Naive B cell (primary cell): ENCODE measurements at regions not wholly inside any gene's neighbourhood (a gene's known extent, or its start where the extent isn't known, plus 50 kb on each side); places are given as distances from the start of the nearest gene placed in this dataset.

Source experiments
- ATAC-seq, 2 donors: fragments of 150-1000 bp; cut with Tn5 transposase; 2 replicates each; pipeline ENCODE4 v1.10.0; 2021; ENCODE audit warnings: low read depth in 2 of 2, mild to moderate bottlenecking in 2 of 2, moderate library complexity in 2 of 2
- DNase-seq: peaks from one replicate; pipeline ENCODE4 v3.0.0; 2022
- H3K27ac Mint-ChIP-seq, 6 donors: one replicate each; pipeline ENCODE4 v1.8.0; 2020 to 2022; ENCODE audit warnings: mild to moderate bottlenecking in 6 of 6, mixed read lengths in 6 of 6, moderate library complexity in 5 of 6, inconsistent platforms in 2 of 6
- H3K27me3 Mint-ChIP-seq, 3 donors: one replicate each; pipeline ENCODE4 v1.8.0; 2021 to 2022; ENCODE audit warnings: mixed read lengths in 3 of 3, mild to moderate bottlenecking in 1 of 3
- H3K36me3 Mint-ChIP-seq, 2 donors: one replicate each; pipeline ENCODE4 v1.8.0; 2020 to 2022; ENCODE audit warnings: mixed read lengths in 2 of 2, inconsistent platforms in 1 of 2, mild to moderate bottlenecking in 1 of 2
- H3K4me1 Mint-ChIP-seq, 3 donors: one replicate each; pipeline ENCODE4 v1.8.0; 2020 to 2022; ENCODE audit warnings: mixed read lengths in 3 of 3, inconsistent platforms in 1 of 3, mild to moderate bottlenecking in 1 of 3, moderate library complexity in 1 of 3
- H3K4me3 Mint-ChIP-seq, 8 donors: one replicate each; pipeline ENCODE4 v1.8.0; 2020 to 2022; ENCODE audit warnings: mild to moderate bottlenecking in 8 of 8, mixed read lengths in 8 of 8, moderate library complexity in 8 of 8, inconsistent platforms in 2 of 8
- H3K9me3 Mint-ChIP-seq, 7 donors: one replicate each; pipeline ENCODE4 v1.8.0; 2020 to 2022; ENCODE audit warnings: mixed read lengths in 7 of 7, mild to moderate bottlenecking in 5 of 7, inconsistent platforms in 2 of 7, moderate library complexity in 1 of 7

DNA sequence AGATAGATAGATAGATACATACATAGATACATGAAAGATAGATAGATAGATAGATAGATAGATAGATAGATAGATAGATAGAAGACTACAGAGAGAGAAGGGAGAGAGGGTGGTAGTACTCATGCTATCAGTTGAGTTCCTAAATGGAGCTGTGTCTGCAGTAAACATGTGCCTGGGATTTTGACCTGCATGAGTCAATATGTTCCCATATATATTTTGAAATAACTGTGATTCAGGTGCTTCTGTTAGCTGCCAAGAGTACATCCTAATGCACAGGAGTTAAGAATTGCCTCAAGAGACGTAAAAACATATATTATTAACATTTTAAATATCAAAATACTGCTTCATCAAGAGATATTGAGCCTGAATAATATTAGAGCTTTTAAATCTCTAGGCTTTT, 379.4 kb downstream of the GRXCR1 start:
- H3K27me3 Mint-ChIP-seq: no peaks in the 10 kb centered on the region
- H3K9me3 Mint-ChIP-seq: peaks cover 0 to 7% (median 2%) of the 10 kb centered on the region in 7 donors
- no peaks in the 10 kb centered on the region for H3K36me3 Mint-ChIP-seq
- no peaks in the 10 kb centered on the region for H3K4me1 Mint-ChIP-seq
- ATAC-seq: no peak
- no peak overlapping the region for H3K27ac Mint-ChIP-seq
- H3K4me3 Mint-ChIP-seq: no peak overlapping the region
- no peak for DNase-seq

- no peak for DNase-seq
- no peak for ATAC-seq
- Mint-ChIP-seq H3K27me3 (no peaks in the 10 kb centered on the region), H3K9me3 (peaks cover 0 to 5% (median 0%) of the 10 kb centered on the region in 7 donors), H3K4me1 (no peaks in the 10 kb centered on the region), H3K4me3 (no peak overlapping the region), H3K36me3 (no peaks in the 10 kb centered on the region), H3K27ac (no peak overlapping the region)
Observed at GRCh38 chr4:43274376-43274775, 381.9 kb downstream of the GRXCR1 start.

DNA sequence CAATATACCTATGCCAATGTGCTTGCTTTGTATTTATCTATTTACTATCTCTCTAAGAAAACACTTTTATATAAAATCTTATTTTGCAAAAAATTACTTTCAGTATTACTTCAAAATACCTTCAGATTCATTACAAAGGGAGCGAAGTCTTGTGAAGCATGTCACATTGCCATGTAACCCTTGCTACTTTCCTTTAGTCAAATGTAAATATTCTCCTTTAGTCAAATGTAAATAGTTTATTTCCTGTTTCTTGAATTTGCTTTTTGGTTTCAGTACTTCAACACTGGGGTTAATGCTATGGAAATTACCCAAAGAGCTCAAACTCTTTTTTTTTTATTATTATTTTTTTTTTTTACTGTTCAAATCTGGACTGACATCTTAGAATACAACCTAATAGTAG, 383.3 kb downstream of the GRXCR1 start:
- Mint-ChIP-seq H3K4me1 (no peaks in the 10 kb centered on the region), H3K27ac (no peak overlapping the region), H3K36me3 (no peaks in the 10 kb centered on the region), H3K9me3 (peaks cover 0 to 5% (median 0%) of the 10 kb centered on the region in 7 donors), H3K4me3 (no peak overlapping the region), H3K27me3 (no peaks in the 10 kb centered on the region)
- DNase-seq (no peak), ATAC-seq (no peak)

DNA sequence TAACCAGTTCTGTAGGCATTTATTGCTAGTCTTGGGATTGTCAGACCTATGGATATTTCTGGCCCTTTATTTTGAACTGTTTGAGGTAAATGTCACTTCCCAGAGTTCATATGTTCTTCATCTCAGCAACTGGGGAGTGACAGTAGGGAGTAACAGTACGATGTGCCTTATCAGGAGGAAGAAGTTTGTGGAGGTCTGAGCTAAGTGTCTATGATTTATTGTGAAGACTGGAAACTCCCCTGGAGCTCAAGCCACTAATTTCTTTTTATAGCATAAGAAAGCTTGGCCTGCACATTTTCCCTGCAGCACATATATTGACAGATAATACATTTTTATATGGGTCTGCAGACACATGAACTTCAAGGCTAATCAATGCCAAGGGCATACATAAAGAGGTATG, 383.8 kb downstream of the GRXCR1 start:
- Mint-ChIP-seq H3K4me1 (no peaks in the 10 kb centered on the region), H3K27me3 (no peaks in the 10 kb centered on the region), H3K4me3 (no peak overlapping the region), H3K36me3 (no peaks in the 10 kb centered on the region), H3K9me3 (peaks cover 0 to 9% (median 1%) of the 10 kb centered on the region in 7 donors), H3K27ac (peak overlapping the region in 1 of 6 donors; percentile 38)
- no peak for DNase-seq
- ATAC-seq: no peak

GRCh38 chr4:43277003-43277402, 384.5 kb downstream of the GRXCR1 start:
- Mint-ChIP-seq H3K36me3 (no peaks in the 10 kb centered on the region), H3K4me1 (no peaks in the 10 kb centered on the region), H3K4me3 (no peak overlapping the region), H3K27ac (no peak overlapping the region), H3K27me3 (no peaks in the 10 kb centered on the region), H3K9me3 (peaks cover 0 to 9% (median 1%) of the 10 kb centered on the region in 7 donors)
- ATAC-seq (no peak), DNase-seq (no peak)

DNA sequence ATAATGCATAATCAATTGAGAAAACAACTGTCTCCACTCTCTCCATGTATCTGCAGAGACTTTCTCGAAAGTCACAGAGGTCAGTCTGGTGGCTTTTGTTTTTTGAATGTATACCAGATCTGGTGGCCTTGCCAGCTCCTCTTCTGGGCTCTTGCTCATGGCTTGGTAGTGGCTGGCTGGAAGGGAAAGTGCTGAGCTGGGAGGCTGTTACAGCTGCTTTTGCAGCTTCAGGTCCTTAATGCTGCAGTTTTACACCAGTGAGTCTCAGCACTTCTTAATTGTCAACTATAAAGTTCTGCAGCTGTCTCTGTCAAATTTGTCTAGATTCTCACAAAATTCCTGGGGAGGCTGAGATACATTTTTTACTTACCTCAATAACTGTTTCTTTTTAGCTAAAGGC, 390.0 kb downstream of the GRXCR1 start:
- no peaks in the 10 kb centered on the region for H3K27me3 Mint-ChIP-seq

GRCh38 chr4:43286137-43286536, 393.6 kb downstream of the GRXCR1 start:
- H3K27ac Mint-ChIP-seq: no peak overlapping the region
- peaks cover 0 to 2% (median 0%) of the 10 kb centered on the region in 7 donors for H3K9me3 Mint-ChIP-seq
- DNase-seq (no peak), ATAC-seq (no peak)
- H3K27me3 Mint-ChIP-seq: no peaks in the 10 kb centered on the region
- H3K4me3 Mint-ChIP-seq: no peak overlapping the region
- H3K4me1 Mint-ChIP-seq: no peaks in the 10 kb centered on the region
- no peaks in the 10 kb centered on the region for H3K36me3 Mint-ChIP-seq

More for the DNA sequence above, 390.0 kb downstream of the GRXCR1 start:
- ATAC-seq (no peak), DNase-seq (no peak)
- Mint-ChIP-seq H3K4me3 (no peak overlapping the region), H3K9me3 (peaks cover 0 to 4% (median 1%) of the 10 kb centered on the region in 7 donors), H3K4me1 (no peaks in the 10 kb centered on the region), H3K27ac (no peak overlapping the region), H3K36me3 (no peaks in the 10 kb centered on the region)

DNA sequence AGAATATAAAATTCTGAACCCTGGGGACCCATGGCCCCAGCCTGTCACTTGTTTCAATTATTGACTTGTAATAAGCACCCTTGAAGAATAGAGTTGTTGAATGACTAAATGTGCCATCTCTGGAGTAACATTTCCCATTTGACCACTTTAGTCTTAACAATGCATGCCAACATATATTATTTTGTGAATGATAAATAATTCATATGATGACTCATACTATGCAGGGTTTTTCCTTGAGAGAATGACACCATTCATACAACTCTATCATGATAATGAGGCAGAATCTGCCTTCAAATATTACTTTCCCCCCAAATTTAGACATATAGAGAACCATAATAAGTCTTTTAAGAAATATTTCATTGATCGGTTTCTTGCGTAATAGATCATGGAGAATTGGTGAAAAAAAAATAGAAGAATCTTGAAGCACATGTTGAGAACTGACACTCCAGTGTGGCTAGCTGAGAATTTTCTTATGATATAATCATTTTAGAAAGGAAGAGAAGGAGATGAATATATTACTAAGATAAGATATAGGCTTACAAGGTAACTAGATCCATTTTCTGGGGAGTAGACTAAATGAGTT, 404.5 kb downstream of the GRXCR1 start:
- no peaks in the 10 kb centered on the region for H3K4me1 Mint-ChIP-seq
- no peak overlapping the region for H3K4me3 Mint-ChIP-seq
- DNase-seq (no peak), ATAC-seq (no peak)
- peaks cover 0 to 9% (median 4%) of the 10 kb centered on the region in 7 donors for H3K9me3 Mint-ChIP-seq
- H3K27me3 Mint-ChIP-seq: no peaks in the 10 kb centered on the region
- no peaks in the 10 kb centered on the region for H3K36me3 Mint-ChIP-seq
- H3K27ac Mint-ChIP-seq: no peak overlapping the region

- no peak for ATAC-seq
- Mint-ChIP-seq H3K4me1 (no peaks in the 10 kb centered on the region), H3K36me3 (no peaks in the 10 kb centered on the region), H3K27ac (no peak overlapping the region), H3K4me3 (no peak overlapping the region), H3K9me3 (peaks cover 6 to 18% (median 9%) of the 10 kb centered on the region in 7 donors), H3K27me3 (no peaks in the 10 kb centered on the region)
- no peak for DNase-seq
Observed at GRCh38 chr4:43316813-43317212, 424.3 kb downstream of the GRXCR1 start.

DNA sequence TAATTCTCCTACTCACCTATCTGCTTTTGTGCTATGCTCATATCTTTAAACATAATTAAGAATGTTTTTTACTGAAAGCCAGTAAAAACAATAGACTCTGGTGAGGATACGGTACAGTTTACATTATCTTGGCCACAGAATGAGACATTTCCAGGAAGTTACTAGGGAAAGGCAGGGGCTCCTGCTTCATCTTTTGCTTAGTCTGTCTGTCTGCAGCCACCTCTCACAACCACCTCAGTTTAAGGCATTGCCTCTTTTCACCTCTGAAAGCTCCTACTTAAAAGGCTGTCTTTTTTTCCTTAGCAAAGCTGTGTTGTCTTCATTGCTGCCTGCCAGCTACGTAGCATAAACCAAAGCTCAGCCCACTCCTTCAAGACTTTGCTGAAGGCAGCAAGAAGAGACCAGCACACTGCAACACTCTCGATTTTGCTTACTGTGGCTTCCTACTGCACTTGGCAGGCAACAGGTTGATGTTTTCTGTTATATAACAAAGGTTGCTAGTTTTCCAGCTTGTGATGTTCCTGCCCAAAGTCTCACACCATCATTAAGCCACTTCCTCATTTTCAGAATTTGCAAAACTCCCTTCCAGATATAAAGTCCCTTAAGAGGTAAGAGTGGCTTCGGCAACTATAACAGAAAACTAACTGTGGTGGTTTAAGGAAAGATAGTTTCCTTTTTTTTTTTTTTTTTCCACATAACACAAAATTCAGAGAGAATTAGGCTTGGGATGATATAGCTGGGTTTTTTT, 432.9 kb downstream of the GRXCR1 start:
- peak overlapping the region in 2 of 6 donors; percentile 12 to 24 for H3K27ac Mint-ChIP-seq
- H3K36me3 Mint-ChIP-seq: no peaks in the 10 kb centered on the region
- H3K4me3 Mint-ChIP-seq: peak overlapping the region in 3 of 8 donors; percentile 2 to 65 (median 40)
- ATAC-seq (peak; percentile 43 to 54), DNase-seq (no peak)
- peaks cover 0 to 2% (median 0%) of the 10 kb centered on the region in 7 donors for H3K9me3 Mint-ChIP-seq
- H3K4me1 Mint-ChIP-seq: peaks cover 5 to 10% (median 6%) of the 10 kb centered on the region in 3 donors
- H3K27me3 Mint-ChIP-seq: peaks cover 0 to 4% (median 0%) of the 10 kb centered on the region in 3 donors

GRCh38 chr4:43330288-43330687, 437.8 kb downstream of the GRXCR1 start:
- Mint-ChIP-seq H3K27ac (no peak overlapping the region), H3K36me3 (no peaks in the 10 kb centered on the region), H3K4me1 (peaks cover 4 to 7% (median 5%) of the 10 kb centered on the region in 3 donors), H3K9me3 (peaks cover 0 to 6% (median 0%) of the 10 kb centered on the region in 7 donors), H3K4me3 (no peak overlapping the region), H3K27me3 (no peaks in the 10 kb centered on the region)
- ATAC-seq: no peak
- DNase-seq: no peak

GRCh38 chr4:43331226-43332051, 438.9 kb downstream of the GRXCR1 start:
- Mint-ChIP-seq H3K4me3 (no peak overlapping the region), H3K4me1 (no peaks in the 10 kb centered on the region), H3K27me3 (no peaks in the 10 kb centered on the region), H3K36me3 (no peaks in the 10 kb centered on the region), H3K9me3 (peaks cover 0 to 6% (median 0%) of the 10 kb centered on the region in 7 donors), H3K27ac (peak overlapping the region in 1 of 6 donors; percentile 1)
- DNase-seq (no peak), ATAC-seq (no peak)

GRCh38 chr4:43332052-43332425, 439.5 kb downstream of the GRXCR1 start:
- Mint-ChIP-seq H3K9me3 (peaks cover 0 to 6% (median 0%) of the 10 kb centered on the region in 7 donors), H3K27me3 (no peaks in the 10 kb centered on the region), H3K36me3 (no peaks in the 10 kb centered on the region), H3K27ac (no peak overlapping the region), H3K4me3 (no peak overlapping the region), H3K4me1 (no peaks in the 10 kb centered on the region)
- DNase-seq: no peak
- ATAC-seq: no peak
